Peyer's patch (tissue), 4 donors: ENCODE measurements at regions not wholly inside any gene's neighbourhood (a gene's known extent, or its start where the extent isn't known, plus 50 kb on each side); places are given as distances from the start of the nearest gene placed in this dataset.

Source experiments
- POLR2A ChIP-seq, 2 donors: fragments of 450-650 bp; IDR thresholded peaks; one replicate each; pipeline ENCODE4 v1.5.1; 2017; ENCODE audit warnings: antibody characterized with exemption in 2 of 2, mild to moderate bottlenecking in 2 of 2, moderate library complexity in 2 of 2
- TF ChIP-seq, protein P1 (sequence below), 6 experiments: fragments of 450-650 bp in 4 of 6; fragments of 200-600 bp in 2 of 6; sonication (generic) in 1 of 6; IDR thresholded peaks; one replicate each; pipeline ENCODE4 v1.5.1; 2017 to 2019; ENCODE audit warnings: antibody characterized with exemption in 6 of 6, mild to moderate bottlenecking in 3 of 6, moderate library complexity in 1 of 6

DNA sequence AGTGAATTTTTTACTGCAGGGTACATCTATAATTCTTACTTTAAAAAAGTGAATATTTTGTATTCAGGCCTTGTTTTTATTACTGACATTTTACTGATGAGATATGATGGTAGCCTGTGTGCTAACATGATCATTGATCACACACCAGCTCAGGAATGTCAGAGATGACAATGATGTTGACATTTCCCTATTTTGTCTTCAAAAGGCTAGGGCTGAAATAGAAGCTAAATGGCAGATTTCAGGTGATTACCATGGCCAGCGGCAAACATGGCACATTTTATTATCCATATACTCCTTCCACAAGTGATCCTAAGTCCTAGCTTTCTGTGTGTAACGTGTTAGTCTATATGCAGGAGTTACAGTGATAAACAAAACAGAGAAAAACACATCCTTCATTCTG, 544.3 kb upstream of the MIR17HG start:
- TF ChIP-seq, protein P1, sequence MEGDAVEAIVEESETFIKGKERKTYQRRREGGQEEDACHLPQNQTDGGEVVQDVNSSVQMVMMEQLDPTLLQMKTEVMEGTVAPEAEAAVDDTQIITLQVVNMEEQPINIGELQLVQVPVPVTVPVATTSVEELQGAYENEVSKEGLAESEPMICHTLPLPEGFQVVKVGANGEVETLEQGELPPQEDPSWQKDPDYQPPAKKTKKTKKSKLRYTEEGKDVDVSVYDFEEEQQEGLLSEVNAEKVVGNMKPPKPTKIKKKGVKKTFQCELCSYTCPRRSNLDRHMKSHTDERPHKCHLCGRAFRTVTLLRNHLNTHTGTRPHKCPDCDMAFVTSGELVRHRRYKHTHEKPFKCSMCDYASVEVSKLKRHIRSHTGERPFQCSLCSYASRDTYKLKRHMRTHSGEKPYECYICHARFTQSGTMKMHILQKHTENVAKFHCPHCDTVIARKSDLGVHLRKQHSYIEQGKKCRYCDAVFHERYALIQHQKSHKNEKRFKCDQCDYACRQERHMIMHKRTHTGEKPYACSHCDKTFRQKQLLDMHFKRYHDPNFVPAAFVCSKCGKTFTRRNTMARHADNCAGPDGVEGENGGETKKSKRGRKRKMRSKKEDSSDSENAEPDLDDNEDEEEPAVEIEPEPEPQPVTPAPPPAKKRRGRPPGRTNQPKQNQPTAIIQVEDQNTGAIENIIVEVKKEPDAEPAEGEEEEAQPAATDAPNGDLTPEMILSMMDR (IDR thresholded peaks at IDR 0.05) = no peak
- TF ChIP-seq POLR2A (IDR thresholded peaks at IDR 0.05) = no peak
